ENCODE measurements at regions not wholly inside any gene's neighbourhood (a gene's known extent, or its start where the extent isn't known, plus 50 kb on each side); places are given as distances from the start of the nearest gene placed in this dataset.

GRCh38 chr7:89666136-89666835 is 488.0 kb upstream of the STEAP1 start:
- intact Hi-C loops (cut with DNase I; ENCODE audit: low total_unique reads), result no loop called here
- Histone ChIP-seq H3K27ac (no peak overlapping the region), H3K4me3 (no peak overlapping the region), H3K27me3 (no peaks in the 10 kb centered on the region), H3K4me1 (no peaks in the 10 kb centered on the region), H3K36me3 (no peaks in the 10 kb centered on the region), H3K9me3 (no peaks in the 10 kb centered on the region)
- DNase-seq, result no peak
- no peak for TF ChIP-seq CTCF (IDR thresholded peaks at IDR 0.05)
- no peak for TF ChIP-seq POLR2A (IDR thresholded peaks at IDR 0.05)

- intact Hi-C loops (cut with DNase I; ENCODE audit: low total_unique reads), result no loop called here
- no peak overlapping the region for H3K4me3 ChIP-seq
- no peak overlapping the region for H3K27ac ChIP-seq
- DNase-seq, result no peak
- no peaks in the 10 kb centered on the region for H3K9me3 ChIP-seq
- no peaks in the 10 kb centered on the region for H3K4me1 ChIP-seq
- H3K27me3 ChIP-seq, result no peaks in the 10 kb centered on the region
- no peak for TF ChIP-seq POLR2A (IDR thresholded peaks at IDR 0.05)
- no peak for TF ChIP-seq CTCF (IDR thresholded peaks at IDR 0.05)
- H3K36me3 ChIP-seq, result no peaks in the 10 kb centered on the region
These were observed 474.1 kb upstream of the STEAP1 start for GRCh38 chr7:89680161-89680560.

GRCh38 chr7:89681448-89681847 is 472.8 kb upstream of the STEAP1 start:
- Histone ChIP-seq H3K4me3 (no peak overlapping the region), H3K4me1 (no peaks in the 10 kb centered on the region), H3K9me3 (no peaks in the 10 kb centered on the region), H3K27ac (no peak overlapping the region), H3K27me3 (no peaks in the 10 kb centered on the region), H3K36me3 (no peaks in the 10 kb centered on the region)
- intact Hi-C loops (cut with DNase I; ENCODE audit: low total_unique reads), result no loop called here
- DNase-seq, result no peak
- TF ChIP-seq POLR2A (IDR thresholded peaks at IDR 0.05) (no peak), CTCF (IDR thresholded peaks at IDR 0.05) (no peak)

GRCh38 chr7:89685287-89685686 is 469.0 kb upstream of the STEAP1 start:
- Histone ChIP-seq H3K9me3 (no peaks in the 10 kb centered on the region), H3K27me3 (no peaks in the 10 kb centered on the region), H3K4me1 (no peaks in the 10 kb centered on the region), H3K27ac (no peak overlapping the region), H3K36me3 (no peaks in the 10 kb centered on the region), H3K4me3 (no peak overlapping the region)
- TF ChIP-seq CTCF (IDR thresholded peaks at IDR 0.05) (no peak), POLR2A (IDR thresholded peaks at IDR 0.05) (no peak)
- no peak for DNase-seq
- intact Hi-C loops (cut with DNase I; ENCODE audit: low total_unique reads), result no loop called here

- Histone ChIP-seq H3K4me1 (no peaks in the 10 kb centered on the region), H3K4me3 (no peak overlapping the region), H3K27me3 (no peaks in the 10 kb centered on the region), H3K9me3 (no peaks in the 10 kb centered on the region), H3K27ac (no peak overlapping the region), H3K36me3 (no peaks in the 10 kb centered on the region)
- no peak for TF ChIP-seq POLR2A (IDR thresholded peaks at IDR 0.05)
- TF ChIP-seq CTCF (IDR thresholded peaks at IDR 0.05), result no peak
- intact Hi-C loops (cut with DNase I; ENCODE audit: low total_unique reads), result no loop called here
- no peak for DNase-seq
These were observed 467.1 kb upstream of the STEAP1 start for GRCh38 chr7:89687211-89687610.

Measured in uterus (tissue), 3 donors.